ENCODE measurements at regions not wholly inside any gene's neighbourhood (a gene's known extent, or its start where the extent isn't known, plus 50 kb on each side); places are given as distances from the start of the nearest gene placed in this dataset.

GRCh38 chr3:74434406-74434805 lies 180.1 kb downstream of the CNTN3 start:
- no peak for TF ChIP-seq FOXM1 (IDR thresholded peaks at IDR 0.05; ENCODE audit: borderline replicate concordance, low read depth)
- TF ChIP-seq EP300 (IDR thresholded peaks at IDR 0.05; ENCODE audit: borderline replicate concordance), result no peak
- no peak for TF ChIP-seq TAF1 (IDR thresholded peaks at IDR 0.05; ENCODE audit: low read depth)
- TF ChIP-seq REST (IDR thresholded peaks at IDR 0.05; ENCODE audit: low read depth), result no peak
- TF ChIP-seq TCF12 (IDR thresholded peaks at IDR 0.05; ENCODE audit: low read depth), result no peak
- TF ChIP-seq RAD21 (IDR thresholded peaks at IDR 0.05; ENCODE audit: low read depth), result no peak
- TF ChIP-seq CREB1 (IDR thresholded peaks at IDR 0.05; ENCODE audit: low read depth), result no peak
- TF ChIP-seq TEAD4 (IDR thresholded peaks at IDR 0.05), result no peak

Measured in Ishikawa (cell line).